HEK293T (cell line): ENCODE measurements at regions not wholly inside any gene's neighbourhood (a gene's known extent, or its start where the extent isn't known, plus 50 kb on each side); places are given as distances from the start of the nearest gene placed in this dataset.
"Not testable (repeated sequence)": the region's sequence is repeated elsewhere in the genome, so short reads cannot be mapped to it uniquely, and the experiment has no call there.

Experiments used
- CTCF ChIA-PET: fragments of 350-600 bp; formaldehyde crosslinking; extraction: SDS; loops from one replicate; lab custom pipeline; 2021; ENCODE audit warnings: antibody characterized with exemption, inconsistent platforms; lab: Yijun Ruan, JAX
- POLR2A ChIA-PET: fragments of 350-600 bp; formaldehyde crosslinking; extraction: SDS; loops from one replicate; lab custom pipeline; 2020; ENCODE audit warnings: antibody characterized with exemption, inconsistent platforms; lab: Yijun Ruan, JAX
- DNase-seq: peaks from one replicate; pipeline ENCODE4 v3.0.0; 2012; ENCODE audit warnings: mixed read lengths; ENCODE audit errors: extremely low spot score
- ARNT ChIP-seq: fragments of 450-650 bp; IDR thresholded peaks from 2 replicates; pipeline ENCODE4 v1.6.1; 2017; ENCODE audit warnings: mild to moderate bottlenecking
- BHLHE40 ChIP-seq: fragments of 450-650 bp; IDR thresholded peaks from 2 replicates; pipeline ENCODE4 v1.6.1; 2016; ENCODE audit warnings: mild to moderate bottlenecking, moderate library complexity, borderline replicate concordance
- CTBP1 ChIP-seq: fragments of 450-650 bp; IDR thresholded peaks from 2 replicates; pipeline ENCODE4 v1.6.1; 2016; ENCODE audit warnings: borderline replicate concordance
- ELF4 ChIP-seq: fragments of 450-650 bp; IDR thresholded peaks from 2 replicates; pipeline ENCODE4 v1.6.1; 2017; ENCODE audit warnings: antibody characterized with exemption
- FOXA1 ChIP-seq: fragments of 450-650 bp; IDR thresholded peaks from 2 replicates; pipeline ENCODE4 v1.6.1; 2016; ENCODE audit warnings: mild to moderate bottlenecking
- FOXK2 ChIP-seq: fragments of 450-650 bp; IDR thresholded peaks from 2 replicates; pipeline ENCODE4 v1.6.1; 2016; ENCODE audit warnings: mild to moderate bottlenecking
- FOXM1 ChIP-seq: fragments of 450-650 bp; IDR thresholded peaks from 2 replicates; pipeline ENCODE4 v1.6.1; 2017; ENCODE audit warnings: mild to moderate bottlenecking, borderline replicate concordance
- HDGF ChIP-seq: fragments of 450-650 bp; IDR thresholded peaks from 2 replicates; pipeline ENCODE4 v1.6.1; 2017; ENCODE audit warnings: antibody characterized with exemption, borderline replicate concordance
- L3MBTL2 ChIP-seq: fragments of 450-650 bp; conservative IDR thresholded peaks from 2 replicates; pipeline ENCODE4 v1.6.1; 2016; ENCODE audit warnings: mild to moderate bottlenecking
- LEF1 ChIP-seq: fragments of 450-650 bp; IDR thresholded peaks from 2 replicates; pipeline ENCODE4 v1.6.1; 2017; ENCODE audit warnings: mild to moderate bottlenecking, borderline replicate concordance
- NFRKB ChIP-seq: fragments of 450-650 bp; IDR thresholded peaks from 2 replicates; pipeline ENCODE4 v1.6.1; 2016; ENCODE audit warnings: mild to moderate bottlenecking, moderate library complexity
- PKNOX1 ChIP-seq: fragments of 450-650 bp; IDR thresholded peaks from 2 replicates; pipeline ENCODE4 v1.6.1; 2016
- SP1 ChIP-seq: fragments of 450-650 bp; IDR thresholded peaks from 2 replicates; pipeline ENCODE4 v1.6.1; 2017
- SUZ12 ChIP-seq: fragments of 450-650 bp; IDR thresholded peaks from 2 replicates; pipeline ENCODE4 v1.6.1; 2016; ENCODE audit warnings: mild to moderate bottlenecking
- TARDBP ChIP-seq: fragments of 450-650 bp; IDR thresholded peaks from 2 replicates; pipeline ENCODE4 v1.6.1; 2016
- ZNF384 ChIP-seq: fragments of 450-650 bp; IDR thresholded peaks from 2 replicates; pipeline ENCODE4 v1.6.1; 2016

DNA sequence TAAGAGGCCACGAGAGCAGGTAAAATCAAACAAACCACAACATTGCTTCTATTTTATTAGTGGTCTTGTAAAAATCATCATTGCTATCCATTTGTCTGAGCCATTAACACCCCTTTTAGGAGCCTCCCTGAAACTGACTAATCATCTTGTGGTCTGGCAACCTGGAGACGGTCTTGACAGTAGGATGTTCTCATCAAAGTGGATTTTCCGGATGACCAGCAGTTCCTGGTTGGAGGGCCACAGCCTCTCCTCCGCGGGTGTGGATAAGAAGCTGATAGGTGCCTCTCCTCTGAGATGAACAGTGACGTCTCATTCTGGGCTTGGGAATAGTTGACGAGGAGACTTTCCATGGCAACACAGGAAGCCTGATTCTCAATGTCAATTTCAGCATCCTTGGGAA, 490.7 kb downstream of the TYW1 start:
- POLR2A ChIA-PET: no interaction called here
- no peak for DNase-seq
- CTCF ChIA-PET: no interaction called here
- TF ChIP-seq PKNOX1 (no peak), FOXM1 (no peak), FOXA1 (no peak), NFRKB (no peak), BHLHE40 (no peak), SUZ12 (no peak), SP1 (no peak), L3MBTL2 (no peak), TARDBP (no peak), ZNF384 (no peak), FOXK2 (no peak), LEF1 (no peak)

GRCh38 chr7:67489881-67490280, 493.2 kb downstream of the TYW1 start:
- no peak for TF ChIP-seq SUZ12
- TF ChIP-seq HDGF: no peak
- TF ChIP-seq CTBP1: no peak
- no peak for TF ChIP-seq ARNT
- TF ChIP-seq FOXK2: no peak
- no peak for TF ChIP-seq ZNF384
- TF ChIP-seq FOXM1: no peak
- TF ChIP-seq BHLHE40: no peak
- TF ChIP-seq L3MBTL2: no peak
- no peak for TF ChIP-seq NFRKB
- TF ChIP-seq TARDBP: no peak
- TF ChIP-seq PKNOX1: no peak
- TF ChIP-seq FOXA1: no peak
- CTCF ChIA-PET: no interaction called here

GRCh38 chr7:67493366-67493765, 496.7 kb downstream of the TYW1 start:
- CTCF ChIA-PET: no interaction called here

More at GRCh38 chr7:67489881-67490280, 493.2 kb downstream of the TYW1 start:
- POLR2A ChIA-PET: interaction anchor here (0.5 kb wide), 1 partner anchor 341 kb away, joined by 3 read pairs; no protein-coding TSS in a partner anchor
- no peak for DNase-seq

GRCh38 chr7:67496589-67496988, 500.0 kb downstream of the TYW1 start:
- ChIA-PET POLR2A (no interaction called here), CTCF (no interaction called here)
- DNase-seq: no peak
- TF ChIP-seq FOXK2: no peak
- no peak for TF ChIP-seq SUZ12
- no peak for TF ChIP-seq HDGF
- TF ChIP-seq TARDBP: no peak
- TF ChIP-seq ARNT: no peak
- TF ChIP-seq NFRKB: no peak
- TF ChIP-seq CTBP1: no peak
- no peak for TF ChIP-seq BHLHE40
- no peak for TF ChIP-seq LEF1
- TF ChIP-seq SP1: no peak

More at GRCh38 chr7:67493366-67493765, 496.7 kb downstream of the TYW1 start:
- TF ChIP-seq BHLHE40: no peak
- no peak for TF ChIP-seq SP1
- no peak for TF ChIP-seq NFRKB
- TF ChIP-seq L3MBTL2: no peak
- TF ChIP-seq ELF4: no peak
- TF ChIP-seq PKNOX1: no peak
- TF ChIP-seq FOXM1: no peak
- no peak for TF ChIP-seq FOXK2
- no peak for TF ChIP-seq HDGF
- no peak for TF ChIP-seq SUZ12
- no peak for TF ChIP-seq LEF1
- TF ChIP-seq FOXA1: no peak
- TF ChIP-seq ZNF384: no peak
- DNase-seq: no peak
- POLR2A ChIA-PET: no interaction called here

DNA sequence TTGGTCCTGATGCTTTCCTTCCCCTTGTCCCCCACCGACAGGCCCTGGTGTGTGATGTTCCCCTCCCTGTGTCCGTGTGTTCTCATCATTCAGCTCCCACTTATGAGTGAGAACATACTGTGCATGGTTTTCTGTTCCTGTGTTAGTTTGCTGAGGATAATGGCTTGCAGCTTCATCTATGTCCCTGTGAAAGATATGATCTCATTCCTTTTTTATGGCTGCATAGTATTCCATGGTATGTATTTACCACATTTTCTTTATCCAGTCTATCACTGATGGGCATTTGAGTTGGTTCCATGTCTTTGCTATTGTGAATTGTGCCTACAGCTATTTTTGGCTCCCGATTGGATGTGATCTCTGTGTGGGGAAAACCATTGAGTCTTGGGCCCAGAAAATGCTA, 501.3 kb downstream of the TYW1 start:
- POLR2A ChIA-PET, DNase-seq: not testable (repeated sequence)
- CTCF ChIA-PET: interaction anchor here (0.7 kb wide), 1 partner anchor 13 kb away, joined by 3 read pairs; no protein-coding TSS in a partner anchor

DNA sequence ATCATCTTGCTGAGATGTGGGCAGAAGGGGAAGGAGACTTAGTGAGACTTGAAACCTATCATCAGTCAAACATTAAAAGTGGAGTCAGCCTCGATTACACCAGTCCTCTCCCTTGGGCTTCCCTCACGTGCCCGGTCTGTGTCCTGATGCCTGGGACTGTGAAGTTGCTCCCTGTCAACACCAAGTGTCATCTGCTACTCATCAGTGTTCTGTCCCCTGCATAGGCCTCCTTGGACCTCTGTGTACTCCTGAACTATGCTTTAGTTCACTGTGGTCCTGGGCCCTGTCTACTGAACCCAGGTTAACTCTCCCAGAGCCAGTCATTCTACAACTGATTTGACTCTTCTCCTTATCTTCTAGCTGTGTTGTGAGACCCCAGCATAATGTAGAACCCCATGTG, 506.3 kb downstream of the TYW1 start:
- ChIA-PET CTCF (no interaction called here), POLR2A (no interaction called here)
- TF ChIP-seq ELF4 (no peak), TARDBP (no peak), HDGF (no peak), NFRKB (no peak), ZNF384 (no peak), FOXK2 (no peak), BHLHE40 (no peak), ARNT (no peak), L3MBTL2 (no peak), LEF1 (no peak)
- DNase-seq: no peak

DNA sequence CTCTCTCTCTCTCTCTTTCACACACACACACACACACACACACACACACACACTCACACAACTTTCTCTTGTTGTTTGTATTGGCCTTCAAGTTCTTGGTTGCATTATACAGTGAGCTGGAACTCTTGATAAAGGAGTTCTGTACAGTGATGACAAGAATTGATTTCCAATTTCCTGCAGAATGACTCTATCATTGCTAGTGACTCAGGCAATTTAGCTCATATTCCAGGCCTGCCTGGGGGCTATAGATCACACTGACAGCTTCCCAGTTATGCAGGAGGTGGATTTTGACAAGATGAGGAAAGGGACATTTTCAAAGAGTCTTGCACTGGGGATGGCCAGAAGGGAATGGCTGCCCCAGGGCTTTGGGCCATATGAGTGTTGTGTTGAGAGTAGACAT, 508.8 kb downstream of the TYW1 start:
- ChIA-PET POLR2A (no interaction called here), CTCF (no interaction called here)
- no peak for DNase-seq
- no peak for TF ChIP-seq ZNF384
- TF ChIP-seq FOXM1: no peak
- TF ChIP-seq TARDBP: no peak
- TF ChIP-seq CTBP1: no peak
- no peak for TF ChIP-seq HDGF
- TF ChIP-seq ELF4: no peak
- no peak for TF ChIP-seq ARNT
- no peak for TF ChIP-seq SUZ12
- no peak for TF ChIP-seq SP1
- TF ChIP-seq L3MBTL2: no peak
- TF ChIP-seq FOXA1: no peak
- no peak for TF ChIP-seq FOXK2
- no peak for TF ChIP-seq NFRKB
- TF ChIP-seq LEF1: no peak
- no peak for TF ChIP-seq BHLHE40
- no peak for TF ChIP-seq PKNOX1
